A673 (cell line): ENCODE measurements at regions not wholly inside any gene's neighbourhood (a gene's known extent, or its start where the extent isn't known, plus 50 kb on each side); places are given as distances from the start of the nearest gene placed in this dataset.

Source experiments
- BruUV-seq: library from RNA; stranded (reverse); fragments of 400-500 nt; replicated peaks from 2 replicates; lab custom pipeline; 2021; lab: Mats Ljungman, UMichigan
- CTCF ChIA-PET: fragments of 300-600 bp; sonication (Branson Sonifier 250); formaldehyde crosslinking; loops from one replicate; lab custom pipeline; 2022; ENCODE audit warnings: antibody characterized with exemption; lab: Charles Lee
- POLR2A ChIA-PET: fragments of 300-600 bp; sonication (Branson Sonifier 250); formaldehyde crosslinking; loops from one replicate; lab custom pipeline; 2022; ENCODE audit warnings: antibody characterized with exemption; ENCODE audit not compliant: low non-redundant PET; lab: Charles Lee
- DNase-seq: peaks from one replicate; pipeline ENCODE4 v3.0.0-alpha.2; 2015; ENCODE audit warnings: low spot score
- H3K27ac ChIP-seq: fragments of 200-600 bp; sonication (generic); 2 replicates; pipeline ENCODE4 v1.5.1; 2016; ENCODE audit warnings: mixed run types, low read depth, mild to moderate bottlenecking, mixed read lengths, antibody characterized with exemption, low read length; ENCODE audit not compliant: poor library complexity, severe bottlenecking
- H3K27me3 ChIP-seq: fragments of 200-600 bp; sonication (generic); replicated peaks from 2 replicates; pipeline ENCODE4 v1.6.1; 2017; ENCODE audit warnings: mixed run types, low read depth, mild to moderate bottlenecking, mixed read lengths, antibody characterized with exemption, low read length; ENCODE audit not compliant: insufficient read depth, poor library complexity
- H3K36me3 ChIP-seq: fragments of 200-600 bp; sonication (generic); 2 replicates; pipeline ENCODE4 v1.6.1; 2016; ENCODE audit warnings: mixed run types, mild to moderate bottlenecking, mixed read lengths, antibody characterized with exemption, low read length; ENCODE audit not compliant: insufficient read depth, poor library complexity, severe bottlenecking
- H3K4me1 ChIP-seq: fragments of 200-600 bp; sonication (generic); 2 replicates; pipeline ENCODE4 v1.6.1; 2017; ENCODE audit warnings: mixed run types, mild to moderate bottlenecking, mixed read lengths, antibody characterized with exemption, low read length; ENCODE audit not compliant: insufficient read depth, poor library complexity, severe bottlenecking
- H3K4me3 ChIP-seq: fragments of 200-600 bp; sonication (generic); 2 replicates; pipeline ENCODE4 v1.5.1; 2016; ENCODE audit warnings: low read depth, mixed run types, mild to moderate bottlenecking, mixed read lengths, low read length; ENCODE audit not compliant: poor library complexity, severe bottlenecking
- H3K9me3 ChIP-seq: fragments of 200-600 bp; sonication (generic); 2 replicates; pipeline ENCODE4 v1.6.1; 2016; ENCODE audit warnings: mixed run types, low read depth, mild to moderate bottlenecking, mixed read lengths, antibody characterized with exemption, low read length; ENCODE audit not compliant: poor library complexity, severe bottlenecking
- EZH2 ChIP-seq: fragments of 200-600 bp; sonication (generic); IDR thresholded peaks from 2 replicates; pipeline ENCODE4 v1.6.1; 2017; ENCODE audit warnings: borderline replicate concordance, low read depth, mild to moderate bottlenecking, mixed read lengths, antibody characterized with exemption, low read length; ENCODE audit not compliant: poor library complexity, severe bottlenecking
- intact Hi-C: fragments of 100-400 bp; cut with micrococcal nuclease; formaldehyde crosslinking; loops from one replicate; pipeline ENCODE4 v1.10.0; 2022; ENCODE audit not compliant: unreplicated experiment
- TF ChIP-seq, protein P1 (sequence below): fragments of 300-800, 200-600 bp; sonication (generic); conservative IDR thresholded peaks from 2 replicates; pipeline ENCODE4 v1.5.1; 2017; ENCODE audit warnings: low read depth, mild to moderate bottlenecking, antibody characterized with exemption, low read length, moderate library complexity, mixed read lengths

GRCh38 chr2:16002144-16002543 is 61.8 kb downstream of the MYCN start:
- ChIA-PET POLR2A (no interaction called here), CTCF (no interaction called here)
- TF ChIP-seq, protein P1, sequence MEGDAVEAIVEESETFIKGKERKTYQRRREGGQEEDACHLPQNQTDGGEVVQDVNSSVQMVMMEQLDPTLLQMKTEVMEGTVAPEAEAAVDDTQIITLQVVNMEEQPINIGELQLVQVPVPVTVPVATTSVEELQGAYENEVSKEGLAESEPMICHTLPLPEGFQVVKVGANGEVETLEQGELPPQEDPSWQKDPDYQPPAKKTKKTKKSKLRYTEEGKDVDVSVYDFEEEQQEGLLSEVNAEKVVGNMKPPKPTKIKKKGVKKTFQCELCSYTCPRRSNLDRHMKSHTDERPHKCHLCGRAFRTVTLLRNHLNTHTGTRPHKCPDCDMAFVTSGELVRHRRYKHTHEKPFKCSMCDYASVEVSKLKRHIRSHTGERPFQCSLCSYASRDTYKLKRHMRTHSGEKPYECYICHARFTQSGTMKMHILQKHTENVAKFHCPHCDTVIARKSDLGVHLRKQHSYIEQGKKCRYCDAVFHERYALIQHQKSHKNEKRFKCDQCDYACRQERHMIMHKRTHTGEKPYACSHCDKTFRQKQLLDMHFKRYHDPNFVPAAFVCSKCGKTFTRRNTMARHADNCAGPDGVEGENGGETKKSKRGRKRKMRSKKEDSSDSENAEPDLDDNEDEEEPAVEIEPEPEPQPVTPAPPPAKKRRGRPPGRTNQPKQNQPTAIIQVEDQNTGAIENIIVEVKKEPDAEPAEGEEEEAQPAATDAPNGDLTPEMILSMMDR: no peak
- TF ChIP-seq EZH2: no peak
- BruUV-seq: no TSS peak
- no peak overlapping the region for H3K27ac ChIP-seq
- no peaks in the 10 kb centered on the region for H3K36me3 ChIP-seq
- no peaks in the 10 kb centered on the region for H3K4me1 ChIP-seq
- no peak for DNase-seq
- intact Hi-C loops: no loop called here
- H3K9me3 ChIP-seq: no peaks in the 10 kb centered on the region
- H3K4me3 ChIP-seq: no peak overlapping the region
- peaks cover 4% of the 10 kb centered on the region for H3K27me3 ChIP-seq

DNA sequence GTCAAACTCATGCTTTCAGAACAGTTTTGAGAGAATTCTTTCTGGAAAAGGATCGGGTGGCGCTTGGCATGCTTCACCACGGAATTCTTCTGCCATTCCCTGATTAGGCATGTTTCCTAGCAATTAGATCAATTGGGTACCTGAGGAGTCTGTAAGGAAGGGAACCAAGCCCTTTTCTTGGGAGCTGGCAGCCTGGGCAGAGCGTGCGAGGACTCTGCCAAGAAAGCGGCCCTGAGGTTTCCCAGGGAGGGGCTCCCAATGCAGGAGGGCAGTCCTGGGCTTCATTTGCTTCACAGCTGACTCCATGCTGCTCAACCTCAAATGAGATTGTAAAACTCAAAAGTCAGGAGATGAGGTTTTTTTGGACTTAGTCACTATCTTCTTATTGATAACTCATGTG is 60.3 kb downstream of the MYCN start:
- POLR2A ChIA-PET: no interaction called here

DNA sequence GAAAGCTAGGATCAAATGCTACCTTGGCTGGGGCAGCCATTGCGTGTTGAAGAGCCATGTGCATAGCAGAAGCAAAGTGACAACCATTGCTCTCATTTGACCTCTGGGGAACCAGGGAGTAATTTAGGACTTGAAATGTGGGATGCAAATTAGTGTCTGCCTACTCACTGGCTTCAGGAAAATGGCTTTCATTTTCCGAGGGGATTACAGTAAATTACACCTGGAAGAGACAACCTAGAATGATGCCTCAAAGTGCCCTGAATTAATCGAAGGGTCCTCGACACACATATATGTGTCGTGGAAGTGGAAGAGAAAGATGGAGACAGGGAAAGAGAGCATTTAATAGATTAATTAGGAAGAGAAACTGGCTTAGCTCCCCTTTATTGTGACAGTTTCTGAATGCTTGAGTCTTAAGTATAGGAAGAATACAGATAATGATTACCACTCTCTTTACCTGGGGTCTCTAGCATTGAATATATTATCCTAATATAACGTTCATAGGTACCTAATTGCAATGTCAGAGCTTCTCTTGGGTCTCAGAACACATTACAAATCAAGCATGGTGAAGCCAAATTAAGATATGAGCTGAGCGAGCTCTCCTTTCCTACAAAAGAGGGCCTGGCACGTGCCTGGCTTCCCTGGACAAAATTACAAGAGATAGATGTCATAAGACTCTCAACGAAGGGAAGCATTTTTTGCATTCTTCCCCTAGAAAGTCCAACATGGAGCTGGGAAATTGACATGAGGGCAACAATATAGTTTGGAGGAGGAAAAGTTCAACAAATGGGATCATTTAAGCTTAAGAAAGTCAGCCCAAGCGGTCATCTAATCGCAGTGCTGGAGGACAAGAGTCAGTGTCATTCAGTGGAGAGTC is 59.5 kb downstream of the MYCN start:
- peaks cover 4% of the 10 kb centered on the region for H3K27me3 ChIP-seq
- H3K4me1 ChIP-seq: no peaks in the 10 kb centered on the region
- DNase-seq: no peak
- H3K9me3 ChIP-seq: no peaks in the 10 kb centered on the region
- no TSS peak for BruUV-seq
- no peak overlapping the region for H3K27ac ChIP-seq
- POLR2A ChIA-PET: no interaction called here
- H3K36me3 ChIP-seq: no peaks in the 10 kb centered on the region
- intact Hi-C loops: no loop called here
- no peak for TF ChIP-seq EZH2
- TF ChIP-seq, protein P1: no peak
- H3K4me3 ChIP-seq: no peak overlapping the region
- CTCF ChIA-PET: no interaction called here

More for the DNA sequence above, 60.3 kb downstream of the MYCN start:
- CTCF ChIA-PET: no interaction called here
- no peak overlapping the region for H3K4me3 ChIP-seq
- H3K4me1 ChIP-seq: no peaks in the 10 kb centered on the region
- no peak overlapping the region for H3K27ac ChIP-seq
- no peaks in the 10 kb centered on the region for H3K9me3 ChIP-seq
- H3K27me3 ChIP-seq: peaks cover 4% of the 10 kb centered on the region
- no TSS peak for BruUV-seq
- TF ChIP-seq, protein P1: no peak
- no peak for TF ChIP-seq EZH2
- intact Hi-C loops: no loop called here
- no peaks in the 10 kb centered on the region for H3K36me3 ChIP-seq
- no peak for DNase-seq
